GM19238 (cell line): ENCODE measurements at regions not wholly inside any gene's neighbourhood (a gene's known extent, or its start where the extent isn't known, plus 50 kb on each side); places are given as distances from the start of the nearest gene placed in this dataset.
A peak's percentile ranks its signal among the peaks of the same experiment; 100 is the strongest.

Source experiments
- DNase-seq: peaks from one replicate; pipeline ENCODE4 v3.0.0; 2011; ENCODE audit warnings: low spot score; ENCODE audit not compliant: insufficient read length

DNA sequence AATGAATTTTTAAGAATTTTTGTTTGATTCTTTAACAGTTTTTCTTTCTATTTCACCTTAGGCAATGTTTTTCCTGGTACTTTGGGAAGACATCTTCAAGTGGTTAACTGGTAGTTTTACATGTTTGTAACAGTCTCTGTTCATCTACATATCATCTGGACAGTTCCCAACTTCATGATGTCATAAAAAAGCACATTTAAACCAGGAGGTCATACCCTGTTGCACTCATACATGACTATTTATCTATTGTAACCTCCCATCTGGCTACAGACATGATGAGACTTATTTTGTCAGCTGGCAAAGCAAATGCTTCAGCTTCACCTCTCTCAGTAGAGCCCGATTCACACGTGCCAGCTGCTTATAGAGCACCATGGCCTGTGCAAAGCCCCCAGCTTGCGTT is 99.8 kb upstream of the YPEL5 start:
- DNase-seq, result no peak

- no peak for DNase-seq
These were observed 98.1 kb upstream of the YPEL5 start for GRCh38 chr2:30048636-30049175.

DNA sequence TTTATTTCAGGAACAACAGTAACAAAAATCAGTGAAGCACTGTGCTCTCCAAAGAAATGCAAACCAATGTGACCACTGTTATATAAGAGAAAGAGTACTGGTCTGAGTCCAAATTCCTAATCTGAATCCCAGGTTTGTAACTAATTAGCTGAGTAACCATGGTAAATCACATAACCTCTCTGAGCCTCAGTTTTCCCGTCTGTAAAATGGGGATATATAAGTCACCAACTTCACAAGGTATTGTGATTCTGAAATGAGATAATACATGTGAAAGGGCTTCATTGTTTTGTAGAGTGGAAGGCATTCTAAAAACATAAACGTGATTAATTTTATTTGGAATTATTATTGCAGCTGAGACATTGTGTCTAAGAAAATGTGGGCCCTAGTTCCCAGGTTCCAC is 91.3 kb upstream of the YPEL5 start:
- DNase-seq, result no peak

- DNase-seq, result no peak
These were observed 86.2 kb upstream of the YPEL5 start for GRCh38 chr2:30060562-30060961.

DNA sequence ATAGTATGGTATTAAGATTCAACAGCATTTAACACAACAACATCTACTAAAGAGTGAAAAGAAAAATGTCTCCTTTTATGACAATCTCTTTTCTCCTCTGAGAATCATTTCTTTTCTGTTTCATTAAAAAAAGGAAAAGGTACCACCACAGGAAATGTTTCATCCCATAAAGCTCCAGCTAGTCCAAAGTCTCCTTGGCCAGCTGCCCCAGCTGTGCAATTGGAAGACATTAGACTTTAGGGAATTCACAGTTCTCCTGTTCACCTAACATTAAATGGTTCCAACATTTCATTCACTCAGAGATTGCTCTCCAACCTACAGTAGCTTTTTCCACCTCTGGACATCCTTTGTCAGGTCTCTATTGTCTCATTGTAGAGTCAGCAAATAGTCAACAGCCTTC is 78.7 kb upstream of the YPEL5 start:
- no peak for DNase-seq

DNA sequence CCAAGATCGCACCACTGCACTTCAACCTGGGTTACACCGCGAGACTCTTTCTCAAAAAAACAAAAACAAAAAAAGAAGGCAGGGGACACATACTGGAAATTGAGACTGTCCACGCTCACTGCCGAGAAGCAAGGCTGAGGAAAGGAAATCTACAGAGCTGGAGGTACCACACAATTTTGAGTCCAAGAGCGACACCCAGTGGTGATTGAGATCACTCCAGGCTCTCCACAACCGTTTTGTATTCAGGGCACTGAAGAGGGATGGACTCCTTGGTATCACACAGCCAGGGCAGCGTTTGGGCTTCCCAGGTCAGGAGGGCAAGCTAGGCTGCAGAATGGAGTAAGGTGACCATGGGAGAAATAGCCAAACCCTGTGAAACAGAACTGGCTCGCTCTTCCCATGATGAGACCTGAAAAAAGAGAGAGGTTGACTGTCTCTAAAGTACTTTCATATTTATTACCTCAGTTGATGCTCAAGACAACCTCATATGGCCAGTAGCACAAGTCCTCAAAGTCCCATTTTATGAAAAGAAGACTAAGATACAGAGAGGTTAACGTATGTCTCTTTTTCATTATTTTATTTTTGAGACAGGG is 74.5 kb upstream of the YPEL5 start:
- DNase-seq, result peak; percentile 35

DNA sequence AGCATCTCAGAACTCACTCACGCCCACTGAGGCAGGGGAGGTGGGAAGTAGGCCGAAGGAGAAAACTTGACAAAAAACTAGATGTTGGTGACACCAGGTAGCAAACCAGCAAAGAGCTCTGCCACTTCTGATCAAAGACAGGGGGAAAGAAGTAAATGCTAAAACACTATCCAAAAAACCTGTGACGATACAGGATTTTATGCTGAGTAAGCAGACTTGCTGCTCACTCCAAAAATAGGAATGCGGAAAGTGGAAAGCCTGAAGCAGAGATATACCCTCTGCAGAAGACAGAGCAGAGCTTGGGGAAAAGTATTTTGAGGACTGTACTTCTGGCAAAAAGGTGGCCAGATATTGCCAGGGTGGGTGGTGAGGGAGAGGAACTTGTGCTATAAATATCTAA is 73.3 kb upstream of the YPEL5 start:
- no peak for DNase-seq

GRCh38 chr2:30074023-30074422 is 72.8 kb upstream of the YPEL5 start:
- no peak for DNase-seq

- DNase-seq, result no peak
These were observed 68.3 kb upstream of the YPEL5 start for GRCh38 chr2:30078521-30078920.

- no peak for DNase-seq
These were observed 61.9 kb upstream of the YPEL5 start for GRCh38 chr2:30084915-30085314.

DNA sequence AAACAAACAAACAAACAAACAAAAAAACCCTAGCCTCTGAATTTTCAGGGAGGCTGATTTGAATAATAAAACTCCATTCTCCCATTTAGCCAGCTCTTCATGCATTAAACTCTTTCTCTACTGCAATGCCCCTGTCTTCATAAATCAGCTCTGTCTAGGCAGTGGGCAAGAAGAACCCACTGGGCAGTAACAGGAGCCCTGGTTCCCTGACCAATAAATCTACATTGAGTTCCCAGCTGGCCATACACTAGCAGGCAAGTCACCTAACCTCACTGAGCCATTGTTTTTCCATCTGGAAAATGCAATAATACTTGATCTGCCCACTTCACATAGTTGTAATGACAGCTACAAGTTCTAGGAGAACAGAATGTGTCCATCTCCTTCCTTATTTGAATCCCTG is 57.6 kb upstream of the YPEL5 start:
- no peak for DNase-seq

- no peak for DNase-seq
These were observed 51.4 kb upstream of the YPEL5 start for GRCh38 chr2:30095402-30095801.

DNA sequence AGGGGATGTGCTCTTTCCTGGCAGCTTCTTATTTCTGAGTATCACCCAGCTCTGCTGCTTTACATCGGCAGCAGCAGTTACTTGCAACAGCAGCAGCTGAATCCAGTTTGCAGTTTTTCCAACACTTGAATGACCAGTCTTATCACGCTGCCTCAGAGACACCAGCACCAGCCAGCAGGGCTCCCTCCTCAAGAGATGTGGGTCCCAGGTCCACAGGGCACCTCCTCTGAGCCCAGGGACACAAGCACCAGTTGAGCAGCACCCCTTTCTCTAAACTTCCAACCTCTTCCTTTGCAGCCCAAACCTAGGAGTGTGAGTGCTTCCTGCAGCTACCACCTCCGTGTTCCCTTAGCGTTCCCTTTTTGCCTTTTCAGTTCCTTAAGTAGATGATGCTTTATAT is 50.4 kb upstream of the YPEL5 start:
- DNase-seq, result no peak
